ENCODE measurements at regions not wholly inside any gene's neighbourhood (a gene's known extent, or its start where the extent isn't known, plus 50 kb on each side); places are given as distances from the start of the nearest gene placed in this dataset.

DNA sequence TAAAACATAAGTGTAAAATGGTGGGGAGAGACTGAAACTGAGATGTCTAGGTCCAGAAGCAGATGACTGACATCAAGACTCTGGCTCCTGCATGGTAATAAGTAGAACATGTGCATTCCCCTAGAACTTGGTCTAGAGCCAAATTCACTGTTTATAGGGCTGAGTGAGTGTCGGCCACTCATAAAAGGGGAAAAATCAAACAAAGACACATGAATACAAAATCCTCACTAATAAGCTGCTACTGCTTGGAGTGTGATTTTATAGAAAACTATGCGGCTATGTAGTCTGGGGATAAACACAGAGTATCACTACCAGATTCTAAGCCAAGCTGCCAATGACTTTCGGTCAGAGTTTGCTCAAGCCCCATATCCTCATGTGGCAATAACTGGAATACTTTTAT is 1080.8 kb upstream of the DDX18 start:
- no peaks in the 10 kb centered on the region for H3K4me1 ChIP-seq (ENCODE audit: control insufficient read depth in 4 of 4, insufficient read depth in 4 of 4, low read length in 3 of 4)
- no peak overlapping the region for H3K9ac ChIP-seq (ENCODE audit: low read depth in 1 of 2, low read length in 2 of 2)
- H3K9me3 ChIP-seq (ENCODE audit: control insufficient read depth in 4 of 4, low read length in 3 of 4), result no peaks in the 10 kb centered on the region
- no peak overlapping the region for H3K27ac ChIP-seq (ENCODE audit: low read depth in 1 of 2, low read length in 2 of 2)
- 77% methylated on average over 3 of the region's 3 CpGs for WGBS
- TF ChIP-seq FOXA1 (IDR thresholded peaks at IDR 0.05), result no peak
- no peak for TF ChIP-seq JUND (IDR thresholded peaks at IDR 0.05)
- no peak for TF ChIP-seq ATF3 (IDR thresholded peaks at IDR 0.05)
- TF ChIP-seq, protein P1, sequence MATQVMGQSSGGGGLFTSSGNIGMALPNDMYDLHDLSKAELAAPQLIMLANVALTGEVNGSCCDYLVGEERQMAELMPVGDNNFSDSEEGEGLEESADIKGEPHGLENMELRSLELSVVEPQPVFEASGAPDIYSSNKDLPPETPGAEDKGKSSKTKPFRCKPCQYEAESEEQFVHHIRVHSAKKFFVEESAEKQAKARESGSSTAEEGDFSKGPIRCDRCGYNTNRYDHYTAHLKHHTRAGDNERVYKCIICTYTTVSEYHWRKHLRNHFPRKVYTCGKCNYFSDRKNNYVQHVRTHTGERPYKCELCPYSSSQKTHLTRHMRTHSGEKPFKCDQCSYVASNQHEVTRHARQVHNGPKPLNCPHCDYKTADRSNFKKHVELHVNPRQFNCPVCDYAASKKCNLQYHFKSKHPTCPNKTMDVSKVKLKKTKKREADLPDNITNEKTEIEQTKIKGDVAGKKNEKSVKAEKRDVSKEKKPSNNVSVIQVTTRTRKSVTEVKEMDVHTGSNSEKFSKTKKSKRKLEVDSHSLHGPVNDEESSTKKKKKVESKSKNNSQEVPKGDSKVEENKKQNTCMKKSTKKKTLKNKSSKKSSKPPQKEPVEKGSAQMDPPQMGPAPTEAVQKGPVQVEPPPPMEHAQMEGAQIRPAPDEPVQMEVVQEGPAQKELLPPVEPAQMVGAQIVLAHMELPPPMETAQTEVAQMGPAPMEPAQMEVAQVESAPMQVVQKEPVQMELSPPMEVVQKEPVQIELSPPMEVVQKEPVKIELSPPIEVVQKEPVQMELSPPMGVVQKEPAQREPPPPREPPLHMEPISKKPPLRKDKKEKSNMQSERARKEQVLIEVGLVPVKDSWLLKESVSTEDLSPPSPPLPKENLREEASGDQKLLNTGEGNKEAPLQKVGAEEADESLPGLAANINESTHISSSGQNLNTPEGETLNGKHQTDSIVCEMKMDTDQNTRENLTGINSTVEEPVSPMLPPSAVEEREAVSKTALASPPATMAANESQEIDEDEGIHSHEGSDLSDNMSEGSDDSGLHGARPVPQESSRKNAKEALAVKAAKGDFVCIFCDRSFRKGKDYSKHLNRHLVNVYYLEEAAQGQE (IDR thresholded peaks at IDR 0.05), result no peak
- TF ChIP-seq SP1 (IDR thresholded peaks at IDR 0.05), result no peak
- TF ChIP-seq GABPA (IDR thresholded peaks at IDR 0.05 in 1 of 2, conservative IDR thresholded peaks at IDR 0.05 in 1 of 2), result no peak
- TF ChIP-seq EGR1 (IDR thresholded peaks at IDR 0.05; ENCODE audit: low read depth in 2 of 2), result no peak
- no peak for TF ChIP-seq NR2F2 (IDR thresholded peaks at IDR 0.05)
- TF ChIP-seq CTCF (IDR thresholded peaks at IDR 0.05; ENCODE audit: low read depth, low read length, missing input control), result no peak
- TF ChIP-seq, protein P2, sequence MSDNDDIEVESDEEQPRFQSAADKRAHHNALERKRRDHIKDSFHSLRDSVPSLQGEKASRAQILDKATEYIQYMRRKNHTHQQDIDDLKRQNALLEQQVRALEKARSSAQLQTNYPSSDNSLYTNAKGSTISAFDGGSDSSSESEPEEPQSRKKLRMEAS (IDR thresholded peaks at IDR 0.05), result no peak
- no peak for TF ChIP-seq RXRA (IDR thresholded peaks at IDR 0.05)
- no peak for TF ChIP-seq FOXA2 (IDR thresholded peaks at IDR 0.05)
- no peak for TF ChIP-seq RAD21 (IDR thresholded peaks at IDR 0.05)
- no peak for TF ChIP-seq HNF4G (IDR thresholded peaks at IDR 0.05)
- TF ChIP-seq, protein P3, sequence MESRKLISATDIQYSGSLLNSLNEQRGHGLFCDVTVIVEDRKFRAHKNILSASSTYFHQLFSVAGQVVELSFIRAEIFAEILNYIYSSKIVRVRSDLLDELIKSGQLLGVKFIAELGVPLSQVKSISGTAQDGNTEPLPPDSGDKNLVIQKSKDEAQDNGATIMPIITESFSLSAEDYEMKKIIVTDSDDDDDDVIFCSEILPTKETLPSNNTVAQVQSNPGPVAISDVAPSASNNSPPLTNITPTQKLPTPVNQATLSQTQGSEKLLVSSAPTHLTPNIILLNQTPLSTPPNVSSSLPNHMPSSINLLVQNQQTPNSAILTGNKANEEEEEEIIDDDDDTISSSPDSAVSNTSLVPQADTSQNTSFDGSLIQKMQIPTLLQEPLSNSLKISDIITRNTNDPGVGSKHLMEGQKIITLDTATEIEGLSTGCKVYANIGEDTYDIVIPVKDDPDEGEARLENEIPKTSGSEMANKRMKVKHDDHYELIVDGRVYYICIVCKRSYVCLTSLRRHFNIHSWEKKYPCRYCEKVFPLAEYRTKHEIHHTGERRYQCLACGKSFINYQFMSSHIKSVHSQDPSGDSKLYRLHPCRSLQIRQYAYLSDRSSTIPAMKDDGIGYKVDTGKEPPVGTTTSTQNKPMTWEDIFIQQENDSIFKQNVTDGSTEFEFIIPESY (IDR thresholded peaks at IDR 0.05), result no peak
- no peak for TF ChIP-seq YY1 (IDR thresholded peaks at IDR 0.05)
- TF ChIP-seq TAF1 (conservative IDR thresholded peaks at IDR 0.05), result no peak
- H3K27me3 ChIP-seq (ENCODE audit: control insufficient read depth in 4 of 4, insufficient read depth in 4 of 4, low read length in 3 of 4), result no peaks in the 10 kb centered on the region
- no peak for DNase-seq (ENCODE audit: low spot score)
- H3K36me3 ChIP-seq (ENCODE audit: control insufficient read depth in 4 of 4, insufficient read depth in 3 of 4, low read depth in 1 of 4, low read length in 3 of 4), result no peaks in the 10 kb centered on the region
- no peak overlapping the region for H3K4me3 ChIP-seq (ENCODE audit: low read depth in 1 of 3, low read length in 3 of 3)

DNA sequence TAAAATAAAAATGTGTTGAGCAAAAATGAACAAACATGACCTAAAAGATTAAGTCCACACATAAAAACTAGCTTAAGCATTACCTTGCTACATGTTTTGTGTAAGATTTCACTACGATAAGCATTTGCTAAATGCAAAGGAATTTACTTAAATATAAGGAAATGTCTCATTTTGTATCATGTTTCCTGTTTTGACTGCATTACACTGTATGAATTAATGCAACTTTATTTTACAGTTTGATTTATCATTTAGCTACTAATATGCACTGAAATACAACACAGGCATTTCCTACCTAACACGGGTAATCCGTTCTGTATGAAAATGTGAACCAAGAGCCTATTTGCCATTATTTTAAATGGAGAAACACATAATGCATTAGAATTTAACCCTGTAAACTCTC is 1076.5 kb upstream of the DDX18 start:
- H3K9ac ChIP-seq (ENCODE audit: low read depth in 1 of 2, low read length in 2 of 2), result no peak overlapping the region
- H3K4me3 ChIP-seq (ENCODE audit: low read depth in 1 of 3, low read length in 3 of 3), result no peak overlapping the region
- WGBS, result 85% methylated on average over 3 of the region's 3 CpGs
- no peak for TF ChIP-seq HNF4G (IDR thresholded peaks at IDR 0.05)
- TF ChIP-seq YY1 (IDR thresholded peaks at IDR 0.05), result no peak
- no peak for TF ChIP-seq NR2F2 (IDR thresholded peaks at IDR 0.05)
- no peaks in the 10 kb centered on the region for H3K9me3 ChIP-seq (ENCODE audit: control insufficient read depth in 4 of 4, low read length in 3 of 4)
- no peak overlapping the region for H3K27ac ChIP-seq (ENCODE audit: low read depth in 1 of 2, low read length in 2 of 2)
- no peaks in the 10 kb centered on the region for H3K4me1 ChIP-seq (ENCODE audit: control insufficient read depth in 4 of 4, insufficient read depth in 4 of 4, low read length in 3 of 4)
- H3K36me3 ChIP-seq (ENCODE audit: control insufficient read depth in 4 of 4, insufficient read depth in 3 of 4, low read depth in 1 of 4, low read length in 3 of 4), result no peaks in the 10 kb centered on the region
- DNase-seq (ENCODE audit: low spot score), result no peak
- H3K27me3 ChIP-seq (ENCODE audit: control insufficient read depth in 4 of 4, insufficient read depth in 4 of 4, low read length in 3 of 4), result no peaks in the 10 kb centered on the region

Measured in liver (tissue), 8 donors.